ENCODE measurements at regions not wholly inside any gene's neighbourhood (a gene's known extent, or its start where the extent isn't known, plus 50 kb on each side); places are given as distances from the start of the nearest gene placed in this dataset.

- TF ChIP-seq REST (tag by site-specific recombination; IDR thresholded peaks at IDR 0.05) (no peak), ZNF529 (tag by site-specific recombination; IDR thresholded peaks at IDR 0.05; ENCODE audit: insufficient replicate concordance) (no peak), CTCF (tag by site-specific recombination; IDR thresholded peaks at IDR 0.05) (no peak), ZNF654 (tag by site-specific recombination; IDR thresholded peaks at IDR 0.05; ENCODE audit: low read depth) (no peak), KLF7 (tag by site-specific recombination; IDR thresholded peaks at IDR 0.05; ENCODE audit: borderline replicate concordance) (no peak), ZNF23 (tag by site-specific recombination; IDR thresholded peaks at IDR 0.05; ENCODE audit: borderline replicate concordance) (no peak), ZBTB11 (tag by site-specific recombination; conservative IDR thresholded peaks at IDR 0.05; ENCODE audit: low read depth) (no peak), ZNF639 (tag by site-specific recombination; IDR thresholded peaks at IDR 0.05) (no peak)
These were observed 1359.6 kb upstream of the ATXN8OS start for GRCh38 chr13:68748038-68748437.
